H9 (cell line): ENCODE measurements at regions not wholly inside any gene's neighbourhood (a gene's known extent, or its start where the extent isn't known, plus 50 kb on each side); places are given as distances from the start of the nearest gene placed in this dataset.

Experiments used
- DNase-seq: peaks from one replicate; pipeline ENCODE4 v3.0.0-alpha.2; 2017
- H2AFZ ChIP-seq: one replicate; pipeline ENCODE4 v1.6.1; 2013; ENCODE audit warnings: mild to moderate bottlenecking, low read length, control low read depth, moderate library complexity
- H2AK5ac ChIP-seq: 2 replicates; pipeline ENCODE4 v1.6.1; 2013; ENCODE audit warnings: low read length, control low read depth, mixed read lengths; ENCODE audit not compliant: insufficient read length
- H2BK120ac ChIP-seq: one replicate; pipeline ENCODE4 v1.6.1; 2013; ENCODE audit warnings: low read depth, mild to moderate bottlenecking, low read length, control low read depth, inconsistent platforms; ENCODE audit not compliant: poor library complexity, severe bottlenecking
- H2BK12ac ChIP-seq: 2 replicates; pipeline ENCODE4 v1.6.1; 2013; ENCODE audit warnings: low read length, control low read depth, mixed read lengths, low read depth; ENCODE audit not compliant: insufficient read length
- H2BK15ac ChIP-seq: 2 replicates; pipeline ENCODE4 v1.6.1; 2013; ENCODE audit warnings: low read depth, low read length, control low read depth
- H2BK20ac ChIP-seq: one replicate; pipeline ENCODE4 v1.6.1; 2013; ENCODE audit warnings: low read depth, mild to moderate bottlenecking, low read length, control low read depth, inconsistent platforms; ENCODE audit not compliant: poor library complexity, severe bottlenecking
- H2BK5ac ChIP-seq: 2 replicates; pipeline ENCODE4 v1.6.1; 2013; ENCODE audit warnings: low read length, control low read depth, mixed read lengths; ENCODE audit not compliant: insufficient read length
- H3K14ac ChIP-seq: 2 replicates; pipeline ENCODE4 v1.6.1; 2013; ENCODE audit warnings: low read length, control low read depth; ENCODE audit not compliant: insufficient read depth
- H3K18ac ChIP-seq: 2 replicates; pipeline ENCODE4 v1.6.1; 2013; ENCODE audit warnings: low read depth, mild to moderate bottlenecking, mixed read lengths, low read length, control low read depth; ENCODE audit not compliant: insufficient read length
- H3K23ac ChIP-seq: 2 replicates; pipeline ENCODE4 v1.6.1; 2013; ENCODE audit warnings: low read length, control low read depth, mixed read lengths, low read depth; ENCODE audit not compliant: insufficient read length
- H3K23me2 ChIP-seq: 2 replicates; pipeline ENCODE4 v1.6.1; 2013; ENCODE audit warnings: low read depth, mild to moderate bottlenecking, mixed read lengths, low read length, control low read depth; ENCODE audit not compliant: insufficient read length, poor library complexity, severe bottlenecking
- H3K27ac ChIP-seq: 2 replicates; pipeline ENCODE4 v1.5.1; 2013; ENCODE audit warnings: low read length, control low read depth, mixed read lengths, low read depth; ENCODE audit not compliant: insufficient read length
- H3K27me3 ChIP-seq: 2 replicates; pipeline ENCODE4 v1.6.1; 2013; ENCODE audit warnings: low read length, control low read depth, inconsistent platforms; ENCODE audit not compliant: insufficient read depth
- H3K4ac ChIP-seq: 2 replicates; pipeline ENCODE4 v1.6.1; 2013; ENCODE audit warnings: low read depth, mild to moderate bottlenecking, control low read depth, inconsistent platforms, low read length, moderate library complexity
- H3K4me1 ChIP-seq: 2 replicates; pipeline ENCODE4 v1.6.1; 2013; ENCODE audit warnings: low read length, control low read depth, inconsistent platforms; ENCODE audit not compliant: insufficient read depth
- H3K4me2 ChIP-seq: 2 replicates; pipeline ENCODE4 v1.6.1; 2013; ENCODE audit warnings: low read length, control low read depth, mixed read lengths; ENCODE audit not compliant: insufficient read length, insufficient read depth
- H3K56ac ChIP-seq: 2 replicates; pipeline ENCODE4 v1.6.1; 2013; ENCODE audit warnings: low read depth, mild to moderate bottlenecking, mixed read lengths, low read length, control low read depth; ENCODE audit not compliant: insufficient read length
- H3K79me1 ChIP-seq: 2 replicates; pipeline ENCODE4 v1.6.1; 2013; ENCODE audit warnings: low read depth, mild to moderate bottlenecking, moderate library complexity, low read length, control low read depth, inconsistent platforms; ENCODE audit not compliant: insufficient read depth, poor library complexity, severe bottlenecking
- H3K79me2 ChIP-seq: 2 replicates; pipeline ENCODE4 v1.6.1; 2013; ENCODE audit warnings: low read length, control low read depth, inconsistent platforms; ENCODE audit not compliant: insufficient read depth
- H3K9ac ChIP-seq: 2 replicates; pipeline ENCODE4 v1.6.1; 2013; ENCODE audit warnings: low read length, control low read depth, mixed read lengths; ENCODE audit not compliant: insufficient read length; ENCODE audit errors: extremely low read depth
- H3K9me3 ChIP-seq: one replicate; pipeline ENCODE4 v1.6.1; 2013; ENCODE audit warnings: low read depth, low read length, inconsistent platforms; ENCODE audit not compliant: control insufficient read depth
- H3T11ph ChIP-seq: one replicate; pipeline ENCODE4 v1.6.1; 2013; ENCODE audit warnings: mild to moderate bottlenecking, low read length, control low read depth, inconsistent platforms
- H4K20me1 ChIP-seq: one replicate; pipeline ENCODE4 v1.6.1; 2013; ENCODE audit not compliant: control insufficient read depth, insufficient read length, insufficient read depth
- H4K5ac ChIP-seq: 2 replicates; pipeline ENCODE4 v1.6.1; 2013; ENCODE audit warnings: low read depth, mild to moderate bottlenecking, mixed read lengths, low read length, control low read depth; ENCODE audit not compliant: insufficient read length
- H4K8ac ChIP-seq: replicated peaks from 2 replicates; pipeline ENCODE4 v1.6.1; 2013; ENCODE audit warnings: low read length, control low read depth, mixed read lengths, low read depth; ENCODE audit not compliant: insufficient read length
- H4K91ac ChIP-seq: 2 replicates; pipeline ENCODE4 v1.6.1; 2013; ENCODE audit warnings: low read depth, mild to moderate bottlenecking, moderate library complexity, mixed read lengths, low read length, control low read depth; ENCODE audit not compliant: insufficient read length
- H3K27ac Mint-ChIP-seq, 3 experiments: 2 replicates in 2 of 3; 3 replicates in 1 of 3; pipeline ENCODE4 v1.8.0; 2020 to 2021; ENCODE audit warnings: mixed read lengths in 3 of 3, mild to moderate bottlenecking in 1 of 3, moderate library complexity in 1 of 3
- H3K27me3 Mint-ChIP-seq: 2 replicates; pipeline ENCODE4 v1.8.0; 2021; ENCODE audit warnings: low read depth, mild to moderate bottlenecking, moderate library complexity, mixed read lengths
- H3K36me3 Mint-ChIP-seq, 3 experiments: 2 replicates in 2 of 3; 3 replicates in 1 of 3; pipeline ENCODE4 v1.8.0; 2020 to 2021; ENCODE audit warnings: low read depth in 3 of 3, mixed read lengths in 3 of 3; ENCODE audit not compliant: insufficient read depth in 1 of 3
- H3K4me1 Mint-ChIP-seq, 2 experiments: 2 replicates each; pipeline ENCODE4 v1.8.0; 2020; ENCODE audit warnings: mixed read lengths in 2 of 2
- H3K4me3 Mint-ChIP-seq, 2 experiments: 2 replicates in 1 of 2; 3 replicates in 1 of 2; pipeline ENCODE4 v1.8.0; 2020 to 2021; ENCODE audit warnings: mild to moderate bottlenecking in 2 of 2, mixed read lengths in 2 of 2, moderate library complexity in 1 of 2
- H3K9me3 Mint-ChIP-seq, 2 experiments: 2 replicates in 1 of 2; 3 replicates in 1 of 2; pipeline ENCODE4 v1.8.0; 2020; ENCODE audit warnings: mild to moderate bottlenecking in 2 of 2, mixed read lengths in 2 of 2, moderate library complexity in 1 of 2
- CTCF ChIP-seq: fragments of 200-600 bp; sonication (generic); conservative IDR thresholded peaks from 3 replicates; pipeline ENCODE4 v1.8.0; 2021; ENCODE audit warnings: antibody characterized with exemption, mild to moderate bottlenecking
- WGBS: extraction: QIAGEN DNeasy Blood & Tissue Kit; methylation state at CpG from one replicate; pipeline ENCODE4 v1.1.7; 2013; ENCODE audit warnings: missing lambda C conversion rate, low lambda C conversion rate, mixed read lengths; ENCODE audit not compliant: insufficient read length; ENCODE audit errors: extremely low coverage; 5-methylcytosine and 5-hydroxymethylcytosine counted together

GRCh38 chr5:77928776-77929300 lies 152.7 kb upstream of the TBCA start:
- H3K18ac ChIP-seq = no peak overlapping the region
- no peaks in the 10 kb centered on the region for H3K9me3 ChIP-seq
- no peak overlapping the region for H4K91ac ChIP-seq
- no peak overlapping the region for H2AK5ac ChIP-seq
- H3K27me3 ChIP-seq = no peaks in the 10 kb centered on the region
- H3K27me3 Mint-ChIP-seq = peaks cover 64% of the 10 kb centered on the region
- H2BK12ac ChIP-seq = no peak overlapping the region
- H2BK15ac ChIP-seq = no peak overlapping the region
- TF ChIP-seq CTCF = no peak
- no peak overlapping the region for H2BK120ac ChIP-seq
- no peak overlapping the region for H3K9ac ChIP-seq
- no peaks in the 10 kb centered on the region for H3K23me2 ChIP-seq
- no peaks in the 10 kb centered on the region for H4K20me1 ChIP-seq
- H3K4me1 Mint-ChIP-seq = peaks cover 11 to 21% of the 10 kb centered on the region in 2 experiments
- no peak overlapping the region for H3K23ac ChIP-seq
- no peak overlapping the region for H2BK20ac ChIP-seq
- H2BK5ac ChIP-seq = no peak overlapping the region
- peaks cover 3% of the 10 kb centered on the region; the same call in 1 of the 2 replicates for H3K4me1 ChIP-seq
- no peak overlapping the region for H4K8ac ChIP-seq
- H4K5ac ChIP-seq = no peak overlapping the region
- no peak overlapping the region for H3K27ac ChIP-seq
- H3K79me2 ChIP-seq = no peaks in the 10 kb centered on the region
- H3K4me3 Mint-ChIP-seq = no peak overlapping the region
- DNase-seq = no peak
- H2AFZ ChIP-seq = no peak overlapping the region
- no peak overlapping the region for H3K4me2 ChIP-seq
- H3T11ph ChIP-seq = no peak overlapping the region
- H3K27ac Mint-ChIP-seq = no peak overlapping the region; a peak in 1 of 7 replicates
- H3K4ac ChIP-seq = no peak overlapping the region
- H3K36me3 Mint-ChIP-seq = no peaks in the 10 kb centered on the region; a peak in 1 of 7 replicates
- no peak overlapping the region for H3K56ac ChIP-seq
- WGBS = no CpG with 5 or more reads among the region's 9 CpGs
- no peak overlapping the region for H3K14ac ChIP-seq
- H3K79me1 ChIP-seq = no peaks in the 10 kb centered on the region
- H3K9me3 Mint-ChIP-seq = no peaks in the 10 kb centered on the region; a peak in 2 of 5 replicates
